HepG2 (cell line): ENCODE measurements at regions not wholly inside any gene's neighbourhood (a gene's known extent, or its start where the extent isn't known, plus 50 kb on each side); places are given as distances from the start of the nearest gene placed in this dataset.
A peak's percentile ranks its signal among the peaks of the same experiment; 100 is the strongest.

Experiments
- ATAC-seq: fragments of 200-7000 bp; cut with Tn5 transposase; 3 replicates; pipeline ENCODE4 v1.9.1; 2020; ENCODE audit warnings: mild to moderate bottlenecking, moderate library complexity
- BruUV-seq: library from RNA; stranded (reverse); fragments of 400-500 nt; replicated peaks from 2 replicates; lab custom pipeline; 2021; lab: Mats Ljungman, UMichigan
- CTCF ChIA-PET: fragments of 300-600 bp; formaldehyde crosslinking; extraction: SDS; loops from one replicate; lab custom pipeline; 2021; ENCODE audit warnings: low total read pairs, inconsistent platforms, low intra/inter-chr PET ratio; lab: Yijun Ruan, JAX
- POLR2A ChIA-PET: fragments of 350-600 bp; sonication (Branson Sonifier 250); formaldehyde crosslinking; loops from one replicate; lab custom pipeline; 2020; ENCODE audit warnings: antibody characterized with exemption, inconsistent platforms; lab: Yijun Ruan, JAX
- DNase-seq: peaks from one replicate; pipeline ENCODE4 v3.0.0-alpha.2; 2015; ENCODE audit warnings: low spot score
- FAIRE-seq: peaks from 3 replicates; lab custom pipeline; 2011; peaks lifted over from hg19 to GRCh38; lab: Jason Lieb, UNC
- H2AFZ ChIP-seq: one replicate; pipeline ENCODE4 v1.6.1; 2011; ENCODE audit warnings: low read length, inconsistent platforms
- H3K27ac ChIP-seq: fragments of 300-600 bp; 3 replicates; pipeline ENCODE4 v1.8.0; 2011; ENCODE audit warnings: mixed run types, mild to moderate bottlenecking, mixed read lengths, low read length, inconsistent platforms; ENCODE audit not compliant: insufficient read depth; ENCODE audit errors: extremely low read length
- H3K27me3 ChIP-seq, 2 experiments: fragments of 200-600 bp in 1 of 2; 2 replicates in 1 of 2; 3 replicates in 1 of 2; pipeline versions ENCODE4 v1.6.0 to v1.8.0; 2011; ENCODE audit warnings: low read length in 2 of 2, mild to moderate bottlenecking in 2 of 2, moderate library complexity in 2 of 2, inconsistent platforms in 1 of 2; ENCODE audit not compliant: insufficient read depth in 2 of 2, control insufficient read depth in 1 of 2
- H3K36me3 ChIP-seq, 2 experiments: fragments of 200-600 bp in 1 of 2; replicated peaks in 1 of 2; 2 replicates in 1 of 2; 3 replicates in 1 of 2; pipeline versions ENCODE4 v1.5.1 to v1.8.0; 2011; ENCODE audit warnings: low read length in 2 of 2, inconsistent platforms in 1 of 2; ENCODE audit not compliant: insufficient read depth in 2 of 2, control insufficient read depth in 1 of 2
- H3K4me1 ChIP-seq: 2 replicates; pipeline ENCODE4 v1.5.1; 2012; ENCODE audit warnings: low read length, inconsistent platforms; ENCODE audit not compliant: insufficient read depth
- H3K4me2 ChIP-seq: 2 replicates; pipeline ENCODE4 v1.6.0; 2011; ENCODE audit warnings: low read depth, low read length, inconsistent platforms
- H3K4me3 ChIP-seq, 3 experiments: fragments of 200-600 bp in 1 of 3; sonication (generic), shearing (Covaris generic) in 1 of 3; replicated peaks in 1 of 3; 2 replicates each; pipeline ENCODE4 v1.5.1; 2011 to 2016; ENCODE audit warnings: low read length in 3 of 3, inconsistent platforms in 2 of 3, low read depth in 2 of 3, mild to moderate bottlenecking in 2 of 3, control low read depth in 1 of 3, mixed read lengths in 1 of 3; ENCODE audit not compliant: insufficient read depth in 1 of 3
- H3K79me2 ChIP-seq: one replicate; pipeline ENCODE4 v1.6.1; 2011; ENCODE audit warnings: low read length, inconsistent platforms; ENCODE audit not compliant: insufficient read depth
- H3K9ac ChIP-seq: 2 replicates; pipeline ENCODE4 v1.6.0; 2011; ENCODE audit warnings: mild to moderate bottlenecking, low read depth, low read length, inconsistent platforms; ENCODE audit not compliant: insufficient read depth
- H3K9me3 ChIP-seq: 2 replicates; pipeline ENCODE4 v1.5.1; 2012; ENCODE audit warnings: mild to moderate bottlenecking, low read length
- H4K20me1 ChIP-seq: 2 replicates; pipeline ENCODE4 v1.6.0; 2011; ENCODE audit warnings: inconsistent platforms, mild to moderate bottlenecking, low read length, moderate library complexity; ENCODE audit not compliant: insufficient read depth
- ATF1 ChIP-seq: IDR thresholded peaks from 2 replicates; pipeline ENCODE4 v1.6.1; 2016; ENCODE audit warnings: mild to moderate bottlenecking, control low read depth
- CBX2 ChIP-seq, 2 experiments: fragments of 200-600 bp in 1 of 2; sonication (generic); formaldehyde crosslinking in 1 of 2; IDR thresholded peaks; 2 replicates each; pipeline versions ENCODE4 v1.7.0 to v1.8.1; 2018 to 2022; ENCODE audit warnings: low read depth in 2 of 2, low read length in 1 of 2, mild to moderate bottlenecking in 1 of 2, missing genetic modification reagents in 1 of 2
- PLSCR1 ChIP-seq: sonication (generic); formaldehyde crosslinking; IDR thresholded peaks from 2 replicates; pipeline ENCODE4 v1.5.0; 2020; ENCODE audit warnings: missing genetic modification reagents, mild to moderate bottlenecking, borderline replicate concordance
- SOX6 ChIP-seq, 2 experiments: fragments of 450-650 bp in 1 of 2; sonication (generic) in 1 of 2; formaldehyde crosslinking in 1 of 2; IDR thresholded peaks; 2 replicates each; pipeline versions ENCODE4 v1.4.0 to v1.6.1; 2017 to 2020; ENCODE audit warnings: antibody characterized with exemption in 1 of 2, mild to moderate bottlenecking in 1 of 2, missing genetic modification reagents in 1 of 2
- WGBS: methylation state at CpG from one replicate; pipeline ENCODE4 v1.1.6; 2017; ENCODE audit warnings: low lambda C conversion rate; 5-methylcytosine and 5-hydroxymethylcytosine counted together
- in situ Hi-C: cut with HindIII; loops from 2 replicates; pipeline ENCODE4 v1.10.0; 2017; ENCODE audit warnings: low pct_unique_long_range_greater_than_20kb; ENCODE audit not compliant: extremely low pct_ligation_motif_present
- intact Hi-C: fragments of 100-400 bp; cut with micrococcal nuclease; formaldehyde crosslinking; loops from one replicate; pipeline ENCODE4 v1.10.0; 2022; ENCODE audit not compliant: unreplicated experiment
- TF ChIP-seq, protein P1 (sequence below): sonication (generic); formaldehyde crosslinking; IDR thresholded peaks from 2 replicates; pipeline ENCODE4 v1.5.0; 2020; ENCODE audit warnings: mild to moderate bottlenecking, missing genetic modification reagents
- TF ChIP-seq, protein P2 (sequence below): sonication (generic); formaldehyde crosslinking; IDR thresholded peaks from 2 replicates; pipeline ENCODE4 v1.5.0; 2020; ENCODE audit warnings: missing genetic modification reagents

- TF ChIP-seq, protein P1, sequence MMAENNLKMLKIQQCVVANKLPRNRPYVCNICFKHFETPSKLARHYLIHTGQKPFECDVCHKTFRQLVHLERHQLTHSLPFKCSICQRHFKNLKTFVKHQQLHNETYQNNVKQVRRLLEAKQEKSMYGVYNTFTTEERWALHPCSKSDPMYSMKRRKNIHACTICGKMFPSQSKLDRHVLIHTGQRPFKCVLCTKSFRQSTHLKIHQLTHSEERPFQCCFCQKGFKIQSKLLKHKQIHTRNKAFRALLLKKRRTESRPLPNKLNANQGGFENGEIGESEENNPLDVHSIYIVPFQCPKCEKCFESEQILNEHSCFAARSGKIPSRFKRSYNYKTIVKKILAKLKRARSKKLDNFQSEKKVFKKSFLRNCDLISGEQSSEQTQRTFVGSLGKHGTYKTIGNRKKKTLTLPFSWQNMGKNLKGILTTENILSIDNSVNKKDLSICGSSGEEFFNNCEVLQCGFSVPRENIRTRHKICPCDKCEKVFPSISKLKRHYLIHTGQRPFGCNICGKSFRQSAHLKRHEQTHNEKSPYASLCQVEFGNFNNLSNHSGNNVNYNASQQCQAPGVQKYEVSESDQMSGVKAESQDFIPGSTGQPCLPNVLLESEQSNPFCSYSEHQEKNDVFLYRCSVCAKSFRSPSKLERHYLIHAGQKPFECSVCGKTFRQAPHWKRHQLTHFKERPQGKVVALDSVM (CRISPR knock-in tag), result no peak
- TF ChIP-seq ATF1 (CRISPR knock-in tag) (peak; percentile 24; the same call in 1 of the 2 replicates), SOX6 (IDR thresholded peaks at IDR 0.05) (no peak), SOX6 (CRISPR knock-in tag; IDR thresholded peaks at IDR 0.05) (peak; percentile 39; the same call in 1 of the 2 replicates), CBX2 (IDR thresholded peaks at IDR 0.05; ENCODE audit: low read depth, low read length) (no peak), CBX2 (CRISPR knock-in tag; IDR thresholded peaks at IDR 0.05; ENCODE audit: low read depth) (no peak)
Measured at GRCh38 chr6:137700751-137701477, 166.1 kb upstream of the TNFAIP3 start (continued).

- Histone ChIP-seq H4K20me1 (no peaks in the 10 kb centered on the region), H3K9me3 (no peaks in the 10 kb centered on the region), H3K27ac (no peak overlapping the region), H3K9ac (no peak overlapping the region), H3K4me2 (peak overlapping the region; percentile 3; the same call in 1 of the 2 replicates), H3K79me2 (no peaks in the 10 kb centered on the region), H3K4me1 (peaks cover 89% of the 10 kb centered on the region), H2AFZ (no peak overlapping the region), H3K4me3 (no peak overlapping the region), H3K36me3 (no peaks in the 10 kb centered on the region), H3K27me3 (no peaks in the 10 kb centered on the region)
- TF ChIP-seq, protein P2, sequence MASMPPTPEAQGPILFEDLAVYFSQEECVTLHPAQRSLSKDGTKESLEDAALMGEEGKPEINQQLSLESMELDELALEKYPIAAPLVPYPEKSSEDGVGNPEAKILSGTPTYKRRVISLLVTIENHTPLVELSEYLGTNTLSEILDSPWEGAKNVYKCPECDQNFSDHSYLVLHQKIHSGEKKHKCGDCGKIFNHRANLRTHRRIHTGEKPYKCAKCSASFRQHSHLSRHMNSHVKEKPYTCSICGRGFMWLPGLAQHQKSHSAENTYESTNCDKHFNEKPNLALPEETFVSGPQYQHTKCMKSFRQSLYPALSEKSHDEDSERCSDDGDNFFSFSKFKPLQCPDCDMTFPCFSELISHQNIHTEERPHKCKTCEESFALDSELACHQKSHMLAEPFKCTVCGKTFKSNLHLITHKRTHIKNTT (CRISPR knock-in tag), result no peak
- peak; percentile 53; the same call in 1 of the 2 replicates for TF ChIP-seq PLSCR1 (CRISPR knock-in tag)
- in situ Hi-C loops (loop anchor here (10.0 kb wide), 1 partner anchor 403 kb away; the partner anchor contains the start of gene PERP), intact Hi-C loops (loop anchor here (10.0 kb wide), 1 partner anchor 347 kb away; no protein-coding TSS in a partner anchor)
- FAIRE-seq, result no peak
- POLR2A ChIA-PET, result no interaction called here
- WGBS, result 38% methylated on average over 2 of the region's 2 CpGs
- ATAC-seq, result no peak
- DNase-seq, result no peak
- CTCF ChIA-PET, result no interaction called here
- no TSS peak for BruUV-seq
Measured at GRCh38 chr6:137701942-137702341, 165.1 kb upstream of the TNFAIP3 start.
